Middle frontal gyrus (tissue), 1 donor: ENCODE measurements at regions not wholly inside any gene's neighbourhood (a gene's known extent, or its start where the extent isn't known, plus 50 kb on each side); places are given as distances from the start of the nearest gene placed in this dataset.
"Not testable (repeated sequence)": the region's sequence is repeated elsewhere in the genome, so short reads cannot be mapped to it uniquely, and the experiment has no call there.

Experiments
- DNase-seq: peaks from one replicate; pipeline ENCODE4 v3.0.0-alpha.2; 2015; ENCODE audit warnings: low spot score; ENCODE audit errors: extremely low spot score

DNA sequence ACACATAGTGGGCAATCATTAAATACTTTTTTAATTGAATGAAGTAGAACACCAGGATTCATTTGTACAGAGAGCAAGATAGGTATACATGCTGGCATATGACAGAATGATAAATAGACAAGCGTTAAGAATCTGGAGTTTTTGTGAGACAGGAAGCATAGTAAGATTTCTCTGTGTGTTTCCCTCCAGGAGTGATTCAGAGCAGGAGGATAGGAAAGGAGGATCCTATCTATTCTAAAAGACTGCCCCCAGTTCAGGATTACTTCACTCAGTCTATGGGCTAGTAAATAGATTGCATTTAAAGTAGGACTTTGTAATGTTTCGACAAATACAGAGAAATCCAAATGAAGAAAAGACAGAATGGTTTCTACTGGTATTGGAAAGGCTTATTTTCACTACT lies 423.7 kb downstream of the PDGFC start:
- DNase-seq: no peak

DNA sequence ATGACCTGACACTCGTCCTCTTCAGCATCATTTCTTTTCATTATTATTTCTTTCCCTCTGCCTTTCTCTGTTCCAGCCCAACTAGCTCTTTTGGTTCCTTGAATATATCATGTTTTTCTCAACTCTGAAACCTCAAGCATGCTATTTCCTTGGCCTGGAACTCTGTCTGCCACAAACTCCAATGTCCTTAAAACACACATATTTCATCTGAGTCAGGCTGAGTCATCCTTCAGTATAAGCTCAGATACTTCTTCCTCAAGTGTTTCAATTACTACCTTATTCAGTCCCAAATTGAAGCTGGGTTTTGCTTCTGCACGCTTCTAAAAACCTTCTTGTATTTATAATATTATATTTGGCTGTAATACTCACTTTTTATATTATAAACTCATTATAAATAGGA lies 424.2 kb downstream of the PDGFC start:
- DNase-seq: no peak

- no peak for DNase-seq
Measured at GRCh38 chr4:156545003-156545785, 426.4 kb downstream of the PDGFC start.

- DNase-seq: no peak
Measured at GRCh38 chr4:156539376-156539775, 432.2 kb downstream of the PDGFC start.

GRCh38 chr4:156538651-156539257 lies 432.8 kb downstream of the PDGFC start:
- DNase-seq: no peak

DNA sequence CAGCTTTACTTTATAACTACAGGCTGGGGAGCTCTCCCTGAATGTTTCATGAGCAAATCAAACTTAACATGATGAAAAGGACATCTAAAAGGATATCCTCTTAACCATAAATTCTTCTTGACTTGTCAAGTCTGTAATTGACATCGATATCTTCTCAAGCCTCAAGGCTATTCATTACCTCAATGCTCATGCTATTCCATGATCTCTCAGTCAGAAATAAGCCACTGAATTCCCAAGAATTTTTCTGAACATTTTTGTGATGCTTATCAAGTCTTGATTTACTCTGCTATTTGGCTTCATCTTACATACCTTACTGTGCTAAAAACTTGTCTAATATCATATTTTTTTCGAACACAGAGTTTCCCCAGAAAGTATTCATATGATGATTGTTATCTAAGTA lies 433.4 kb downstream of the PDGFC start:
- DNase-seq: no peak

DNA sequence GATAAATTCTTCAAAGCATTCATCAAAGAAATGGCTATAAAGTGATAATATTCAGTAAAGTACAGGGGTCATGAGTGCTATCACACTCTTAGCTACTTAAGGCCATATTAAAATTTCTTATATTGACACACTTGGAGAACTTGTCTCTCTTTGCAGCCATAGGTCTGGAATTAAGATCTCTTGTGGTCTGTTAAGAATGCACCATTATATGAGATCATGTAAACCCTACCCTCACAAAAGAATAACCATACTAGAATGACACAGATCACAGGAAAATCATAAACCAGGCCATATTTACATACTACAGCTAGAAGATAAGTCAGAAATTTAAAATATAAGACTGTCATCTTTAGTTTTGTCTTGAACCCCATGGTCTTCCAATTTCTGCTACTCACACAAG lies 434.3 kb downstream of the PDGFC start:
- DNase-seq: no peak

- no peak for DNase-seq
Measured at GRCh38 chr4:156536661-156537060, 434.9 kb downstream of the PDGFC start.

DNA sequence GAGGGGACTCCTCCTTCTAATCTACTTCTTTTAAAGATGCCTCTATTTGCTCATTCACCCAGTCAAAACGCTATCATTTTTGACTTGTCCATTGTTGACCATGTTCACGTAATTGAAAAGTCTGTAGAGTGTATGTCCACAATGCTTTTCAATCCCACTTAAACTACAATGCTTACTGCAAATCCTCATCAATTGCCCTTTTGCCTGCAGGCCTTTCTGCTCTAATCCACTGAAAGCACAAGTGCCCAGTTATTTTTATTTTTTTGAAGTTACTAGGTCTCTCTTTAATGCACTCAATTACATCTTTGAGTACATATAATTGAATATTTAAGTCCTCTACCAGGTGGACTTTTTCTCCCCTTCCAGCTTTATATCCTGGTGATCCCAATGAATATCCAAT lies 437.4 kb downstream of the PDGFC start:
- DNase-seq: no peak

DNA sequence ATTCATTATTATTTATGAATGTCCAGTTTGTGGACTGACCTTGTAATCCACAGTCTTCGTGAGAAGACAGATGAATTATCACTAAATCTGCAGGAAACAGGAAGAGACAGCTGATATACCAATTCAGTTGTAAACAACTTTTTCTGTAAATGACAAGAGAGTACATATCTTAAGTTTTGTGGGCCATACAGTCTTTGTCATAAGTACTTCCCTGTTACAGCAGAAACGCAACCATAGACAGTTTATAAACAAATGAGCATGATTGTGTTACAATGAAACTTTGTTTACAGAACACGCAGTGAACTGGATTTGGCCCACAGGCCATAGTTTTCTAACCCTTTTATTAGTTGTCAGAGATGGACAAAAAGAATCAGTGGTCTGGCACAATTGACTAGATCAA lies 443.4 kb downstream of the PDGFC start:
- DNase-seq: no peak

GRCh38 chr4:156527237-156527993 lies 444.2 kb downstream of the PDGFC start:
- no peak for DNase-seq

GRCh38 chr4:156523991-156524390 lies 447.6 kb downstream of the PDGFC start:
- DNase-seq: no peak

GRCh38 chr4:156523492-156523891 lies 448.1 kb downstream of the PDGFC start:
- DNase-seq: no peak

DNA sequence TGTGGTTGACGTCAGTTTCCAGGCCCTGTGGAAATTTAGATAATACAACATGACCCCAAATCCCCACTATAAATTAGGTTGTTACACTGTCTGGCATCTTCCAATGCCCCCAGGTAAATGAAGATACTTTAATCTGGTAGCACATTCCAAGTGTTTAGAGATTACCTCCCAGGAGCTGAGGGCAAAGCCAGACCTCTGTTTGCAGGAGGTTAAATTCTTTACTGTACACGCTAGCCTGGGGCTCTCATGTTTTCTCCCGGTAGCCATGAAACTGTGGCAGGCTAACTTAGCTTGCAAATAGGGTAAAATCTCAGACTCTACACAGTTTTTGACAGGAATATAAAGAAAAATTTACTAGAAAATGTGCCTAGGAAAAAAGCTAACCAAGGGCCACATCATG lies 450.0 kb downstream of the PDGFC start:
- no peak for DNase-seq

DNA sequence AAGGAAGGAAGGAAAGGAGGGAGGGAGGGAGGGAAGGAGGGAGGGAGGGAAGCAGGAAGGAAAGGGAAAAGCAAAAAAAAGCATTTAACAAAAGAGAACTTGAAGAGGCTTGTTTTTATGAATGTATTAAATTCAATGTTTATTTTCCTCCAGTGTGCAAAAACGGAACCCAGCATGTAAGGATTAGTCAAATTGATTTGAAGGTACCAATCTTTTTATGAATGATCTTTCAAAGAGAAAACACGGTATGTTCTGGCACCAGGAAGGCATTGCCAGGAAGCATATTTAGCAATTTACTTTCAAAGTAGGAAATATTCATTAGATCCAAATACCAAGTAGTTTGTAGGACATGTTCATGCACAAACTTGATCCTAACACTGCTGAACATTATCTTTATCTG lies 453.6 kb downstream of the PDGFC start:
- no peak for DNase-seq

DNA sequence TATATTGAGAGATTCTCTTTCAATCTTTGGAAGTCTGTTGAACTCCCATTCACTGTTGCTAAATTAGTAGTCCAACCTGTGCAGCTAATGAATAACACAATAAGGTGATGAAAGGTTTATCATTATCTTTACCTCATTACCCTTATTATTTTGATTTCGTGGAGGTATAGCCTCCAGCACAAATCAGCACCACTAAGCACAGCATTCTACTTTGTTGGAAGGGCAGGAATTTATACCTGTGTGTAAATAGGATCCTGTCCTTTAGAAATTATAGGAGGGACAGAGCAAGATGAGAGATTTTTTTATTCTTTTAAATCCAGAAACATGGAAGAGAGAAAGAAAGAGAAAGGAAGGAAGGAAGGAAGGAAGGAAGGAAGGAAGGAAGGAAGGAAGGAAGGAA lies 454.1 kb downstream of the PDGFC start:
- DNase-seq: no peak

DNA sequence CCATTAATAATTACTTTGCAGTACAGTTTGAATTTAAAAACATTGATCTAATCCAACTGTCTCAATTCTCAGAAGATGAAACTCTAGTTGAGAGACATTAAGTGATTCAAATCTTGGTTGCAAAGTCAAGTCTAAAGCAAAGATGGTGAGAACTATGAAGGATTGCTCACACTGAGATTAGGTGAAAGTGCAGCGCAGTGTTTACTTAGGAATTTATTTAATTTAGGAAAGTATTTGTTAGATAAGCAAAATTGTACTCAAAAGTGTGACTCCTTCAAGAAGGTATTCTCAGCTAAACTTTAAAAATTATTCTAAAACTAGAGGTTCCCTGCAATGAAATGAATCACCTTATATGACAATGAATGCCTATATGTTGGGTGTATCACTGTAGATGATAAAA lies 454.9 kb downstream of the PDGFC start:
- no peak for DNase-seq

- no peak for DNase-seq
Measured at GRCh38 chr4:156515295-156515694, 456.3 kb downstream of the PDGFC start.

- no peak for DNase-seq
Measured at GRCh38 chr4:156512622-156513021, 459.0 kb downstream of the PDGFC start.

GRCh38 chr4:156509921-156510320 lies 461.7 kb downstream of the PDGFC start:
- not testable (repeated sequence) for DNase-seq

- DNase-seq: no peak
Measured at GRCh38 chr4:156505341-156505955, 466.2 kb downstream of the PDGFC start.

- DNase-seq: no peak
Measured at GRCh38 chr4:156503119-156503518, 468.5 kb downstream of the PDGFC start.
